Transverse colon (tissue), 4 donors: ENCODE measurements at regions not wholly inside any gene's neighbourhood (a gene's known extent, or its start where the extent isn't known, plus 50 kb on each side); places are given as distances from the start of the nearest gene placed in this dataset.

Experiments
- DNase-seq: peaks from one replicate; pipeline ENCODE4 v3.0.0-alpha.2; 2019
- H3K27ac ChIP-seq, 4 donors: fragments of 200-600 bp; sonication (generic); 2 replicates each; pipeline ENCODE4 v1.5.1; 2016 to 2018; ENCODE audit warnings: inconsistent platforms in 4 of 4
- H3K27me3 ChIP-seq: fragments of 200-600 bp; sonication (generic); 2 replicates; pipeline ENCODE4 v1.5.1; 2017; ENCODE audit warnings: inconsistent platforms
- H3K36me3 ChIP-seq, 4 donors: fragments of 200-600 bp; sonication (generic); 2 replicates each; pipeline ENCODE4 v1.5.1; 2017 to 2019; ENCODE audit warnings: inconsistent platforms in 4 of 4
- H3K4me1 ChIP-seq, 4 donors: fragments of 200-600 bp; sonication (generic); 2 replicates each; pipeline ENCODE4 v1.5.1; 2017 to 2020; ENCODE audit warnings: inconsistent platforms in 4 of 4
- H3K4me3 ChIP-seq, 4 donors: fragments of 200-600 bp; sonication (generic); 1 replicate in 1 of 4; 2 replicates in 3 of 4; pipeline versions ENCODE4 v1.5.1 to v1.6.1; 2017 to 2019; ENCODE audit warnings: inconsistent platforms in 4 of 4
- H3K9me3 ChIP-seq, 2 donors: fragments of 200-600 bp; sonication (generic); 2 replicates each; pipeline ENCODE4 v1.5.1; 2017 to 2019; ENCODE audit warnings: inconsistent platforms in 2 of 2
- CTCF ChIP-seq, 5 experiments: fragments of 200-600 bp in 3 of 5; fragments of 450-650 bp in 2 of 5; sonication (generic) in 3 of 5; IDR thresholded peaks; 1 replicate in 2 of 5; 2 replicates in 3 of 5; pipeline ENCODE4 v1.5.1; 2016 to 2017; ENCODE audit warnings: antibody characterized with exemption in 5 of 5, inconsistent platforms in 3 of 5, mild to moderate bottlenecking in 2 of 5, moderate library complexity in 1 of 5
- EP300 ChIP-seq: sonication (generic); formaldehyde crosslinking; IDR thresholded peaks from one replicate; pipeline ENCODE4 v1.6.1; 2017; ENCODE audit warnings: antibody characterized with exemption, low read depth
- POLR2A ChIP-seq: fragments of 450-650 bp; IDR thresholded peaks from one replicate; pipeline ENCODE4 v1.6.1; 2016; ENCODE audit warnings: antibody characterized with exemption, mild to moderate bottlenecking, moderate library complexity
- POLR2AphosphoS5 ChIP-seq, 3 donors: sonication (generic); formaldehyde crosslinking; IDR thresholded peaks; one replicate each; pipeline ENCODE4 v1.6.1; 2016; ENCODE audit warnings: antibody characterized with exemption in 3 of 3
- WGBS, 2 donors: methylation state at CpG; one replicate each; pipeline ENCODE4 v1.1.5; 2018; ENCODE audit warnings: low coverage in 1 of 2; 5-methylcytosine and 5-hydroxymethylcytosine counted together
- in situ Hi-C, 4 donors: fragments of 200-750 bp; cut with MboI; loops; one replicate each; pipeline versions ENCODE4 v1.15.0 to v1.15.1; 2017; ENCODE audit warnings: low sequenced_read_pairs in 3 of 4, low pct_ligation_motif_present in 1 of 4, low pct_unique_long_range_greater_than_20kb in 1 of 4
- intact Hi-C: fragments of 100-400 bp; cut with DNase I; formaldehyde crosslinking; loops from one replicate; pipeline ENCODE4 v1.15.1; 2023; ENCODE audit warnings: low total_unique reads

- Histone ChIP-seq H3K9me3 (no peaks in the 10 kb centered on the region), H3K36me3 (no peaks in the 10 kb centered on the region), H3K27me3 (no peaks in the 10 kb centered on the region), H3K4me1 (no peaks in the 10 kb centered on the region), H3K4me3 (no peak overlapping the region), H3K27ac (no peak overlapping the region)
- intact Hi-C loops (no loop called here), in situ Hi-C loops (no loop called here)
- no peak for DNase-seq
- TF ChIP-seq POLR2AphosphoS5 (IDR thresholded peaks at IDR 0.05) (no peak), CTCF (IDR thresholded peaks at IDR 0.05) (no peak), POLR2A (no peak), EP300 (no peak)
- 84% methylated on average over 5 of the region's 5 CpGs; no CpG with 5 or more reads in 1 of the 2 donors for WGBS, 2 donors
Observed at GRCh38 chrX:35351795-35352483, 409.3 kb downstream of the FAM47B start.

GRCh38 chrX:35357656-35358055, 415.1 kb downstream of the FAM47B start:
- Histone ChIP-seq H3K27ac (no peak overlapping the region), H3K27me3 (no peaks in the 10 kb centered on the region), H3K4me1 (no peaks in the 10 kb centered on the region), H3K4me3 (no peak overlapping the region), H3K9me3 (no peaks in the 10 kb centered on the region), H3K36me3 (no peaks in the 10 kb centered on the region)
- 46% methylated on average over 3 of the region's 3 CpGs; no CpG with 5 or more reads in 1 of the 2 donors for WGBS, 2 donors
- in situ Hi-C loops: no loop called here
- TF ChIP-seq POLR2AphosphoS5 (IDR thresholded peaks at IDR 0.05) (no peak), CTCF (IDR thresholded peaks at IDR 0.05) (no peak), EP300 (no peak), POLR2A (no peak)
- intact Hi-C loops: no loop called here
- no peak for DNase-seq

- H3K4me1 ChIP-seq: no peaks in the 10 kb centered on the region
- H3K27ac ChIP-seq: no peak overlapping the region
- WGBS, 2 donors: 81 to 85% methylated on average over 3 to 4 of the region's 4 CpGs
- TF ChIP-seq POLR2A: no peak
- TF ChIP-seq EP300: no peak
- TF ChIP-seq POLR2AphosphoS5 (IDR thresholded peaks at IDR 0.05): no peak
- no peak for TF ChIP-seq CTCF (IDR thresholded peaks at IDR 0.05)
- DNase-seq: no peak
- intact Hi-C loops: no loop called here
- no peak overlapping the region for H3K4me3 ChIP-seq
- in situ Hi-C loops: no loop called here
- H3K36me3 ChIP-seq: no peaks in the 10 kb centered on the region
- no peaks in the 10 kb centered on the region for H3K9me3 ChIP-seq
- H3K27me3 ChIP-seq: no peaks in the 10 kb centered on the region
Observed at GRCh38 chrX:35362866-35363265, 420.3 kb downstream of the FAM47B start.

- H3K27me3 ChIP-seq: no peaks in the 10 kb centered on the region
- H3K4me3 ChIP-seq: no peak overlapping the region
- H3K4me1 ChIP-seq: no peaks in the 10 kb centered on the region
- in situ Hi-C loops (no loop called here), intact Hi-C loops (no loop called here)
- no peaks in the 10 kb centered on the region for H3K9me3 ChIP-seq
- no peak for DNase-seq
- no peaks in the 10 kb centered on the region for H3K36me3 ChIP-seq
- WGBS, 2 donors: 47 to 90% methylated on average over 1 of the region's 1 CpG
- TF ChIP-seq CTCF (IDR thresholded peaks at IDR 0.05): no peak
- TF ChIP-seq POLR2A: no peak
- TF ChIP-seq EP300: no peak
- TF ChIP-seq POLR2AphosphoS5 (IDR thresholded peaks at IDR 0.05): no peak
- no peak overlapping the region for H3K27ac ChIP-seq
Observed at GRCh38 chrX:35374116-35374515, 424.0 kb upstream of the MAGEB16 start.
